Endothelial cell of umbilical vein (primary cell): ENCODE measurements at regions not wholly inside any gene's neighbourhood (a gene's known extent, or its start where the extent isn't known, plus 50 kb on each side); places are given as distances from the start of the nearest gene placed in this dataset.

ENCODE experiments used
- BruUV-seq: library from RNA; stranded (reverse); fragments of 400-500 nt; replicated peaks from 2 replicates; lab custom pipeline; 2021; lab: Mats Ljungman, UMichigan
- CTCF ChIA-PET: fragments of 300-600, 350-600 bp; sonication (Branson Sonifier 250); formaldehyde crosslinking; loops from one replicate; lab custom pipeline; 2021; ENCODE audit warnings: antibody characterized with exemption, inconsistent platforms; lab: Charles Lee
- POLR2A ChIA-PET: fragments of 300-600, 350-600 bp; sonication (Branson Sonifier 250); formaldehyde crosslinking; loops from one replicate; lab custom pipeline; 2021; ENCODE audit warnings: antibody characterized with exemption, inconsistent platforms; lab: Charles Lee
- DNase-seq: peaks from one replicate; pipeline ENCODE4 v3.0.0-alpha.2; 2011; ENCODE audit warnings: low read depth, low spot score
- FAIRE-seq: peaks from 2 replicates; lab custom pipeline; 2011; peaks lifted over from hg19 to GRCh38; lab: Jason Lieb, UNC
- H2AFZ ChIP-seq: 2 replicates; pipeline ENCODE4 v1.6.0; 2012; ENCODE audit warnings: low read depth, low read length, control low read depth, inconsistent platforms
- H3K27ac ChIP-seq: 2 replicates; pipeline ENCODE4 v1.5.1; 2011; ENCODE audit warnings: low read depth, mild to moderate bottlenecking, control low read depth, low read length, moderate library complexity; ENCODE audit not compliant: insufficient read depth
- H3K27me3 ChIP-seq, 2 experiments: 2 replicates each; pipeline versions ENCODE4 v1.6.0 to v1.6.1; 2011; ENCODE audit warnings: low read length in 2 of 2, mixed read lengths in 1 of 2; ENCODE audit not compliant: control insufficient read depth in 2 of 2, insufficient read depth in 2 of 2
- H3K36me3 ChIP-seq, 2 experiments: 2 replicates in 1 of 2; 3 replicates in 1 of 2; pipeline ENCODE4 v1.5.1; 2011; ENCODE audit warnings: low read length in 2 of 2, mild to moderate bottlenecking in 1 of 2, moderate library complexity in 1 of 2; ENCODE audit not compliant: control insufficient read depth in 2 of 2, insufficient read depth in 2 of 2; ENCODE audit errors: extremely low read depth in 1 of 2
- H3K4me1 ChIP-seq: 3 replicates; pipeline ENCODE4 v1.5.1; 2011; ENCODE audit warnings: mild to moderate bottlenecking, low read length; ENCODE audit not compliant: control insufficient read depth, insufficient read depth; ENCODE audit errors: extremely low read depth
- H3K4me2 ChIP-seq: 2 replicates; pipeline ENCODE4 v1.6.1; 2011; ENCODE audit warnings: low read length, control low read depth, mixed read lengths; ENCODE audit not compliant: insufficient read depth
- H3K4me3 ChIP-seq, 3 experiments: fragments of 200-600 bp in 1 of 3; sonication (generic), shearing (Covaris generic) in 1 of 3; replicated peaks in 1 of 3; 2 replicates each; pipeline ENCODE4 v1.5.1; 2011 to 2016; ENCODE audit warnings: control low read depth in 3 of 3, low read length in 3 of 3, mild to moderate bottlenecking in 2 of 3, inconsistent platforms in 1 of 3, low read depth in 1 of 3, moderate library complexity in 1 of 3; ENCODE audit not compliant: insufficient read depth in 1 of 3
- H3K79me2 ChIP-seq: 2 replicates; pipeline ENCODE4 v1.6.0; 2012; ENCODE audit warnings: low read length, inconsistent platforms; ENCODE audit not compliant: control insufficient read depth, insufficient read depth
- H3K9ac ChIP-seq: replicated peaks from 2 replicates; pipeline ENCODE3; 2011; ENCODE audit warnings: low read length, control low read depth; ENCODE audit not compliant: insufficient read depth; ENCODE audit errors: extremely low read depth
- H3K9me1 ChIP-seq: replicated peaks from 3 replicates; pipeline ENCODE4 v1.6.0; 2011; ENCODE audit warnings: mild to moderate bottlenecking, low read length; ENCODE audit not compliant: control insufficient read depth, insufficient read depth; ENCODE audit errors: extremely low read depth
- H3K9me3 ChIP-seq: replicated peaks from 2 replicates; pipeline ENCODE4 v1.5.1; 2012; ENCODE audit warnings: low read length, inconsistent platforms; ENCODE audit not compliant: control insufficient read depth, insufficient read depth
- H4K20me1 ChIP-seq: replicated peaks from 2 replicates; pipeline ENCODE3; 2011; ENCODE audit warnings: mild to moderate bottlenecking, low read length; ENCODE audit not compliant: control insufficient read depth, insufficient read depth; ENCODE audit errors: extremely low read depth
- CTCF ChIP-seq, 2 donors: IDR thresholded peaks; 1 replicate in 1 of 2; 2 replicates in 1 of 2; pipeline ENCODE4 v1.5.1; 2011; ENCODE audit warnings: low read length in 2 of 2, mild to moderate bottlenecking in 2 of 2, moderate library complexity in 2 of 2, control low read depth in 1 of 2, inconsistent platforms in 1 of 2, low read depth in 1 of 2; ENCODE audit not compliant: insufficient read depth in 1 of 2; ENCODE audit errors: extremely low read depth in 1 of 2
- EZH2 ChIP-seq: IDR thresholded peaks from 2 replicates; pipeline ENCODE4 v1.6.1; 2012; ENCODE audit warnings: borderline replicate concordance, low read depth, mild to moderate bottlenecking, moderate library complexity, low read length, inconsistent platforms; ENCODE audit not compliant: severe bottlenecking
- FOS ChIP-seq: IDR thresholded peaks from 2 replicates; pipeline ENCODE4 v1.6.1; 2011; ENCODE audit warnings: mild to moderate bottlenecking, low read length, moderate library complexity, borderline replicate concordance; ENCODE audit not compliant: insufficient read depth
- GATA2 ChIP-seq: IDR thresholded peaks from 2 replicates; pipeline ENCODE4 v1.7.0; 2011; ENCODE audit warnings: low read depth, mild to moderate bottlenecking, moderate library complexity, mixed read lengths, low read length; ENCODE audit not compliant: insufficient read length, insufficient read depth
- JUN ChIP-seq: IDR thresholded peaks from 2 replicates; pipeline ENCODE4 v1.6.1; 2011; ENCODE audit warnings: borderline replicate concordance, low read depth; ENCODE audit not compliant: insufficient read length, insufficient read depth
- MAX ChIP-seq: IDR thresholded peaks from 2 replicates; pipeline ENCODE4 v1.6.1; 2011; ENCODE audit not compliant: insufficient read depth, insufficient read length
- MYC ChIP-seq: IDR thresholded peaks from one replicate; pipeline ENCODE4 v1.6.1; 2011; ENCODE audit warnings: mild to moderate bottlenecking, low read depth, low read length
- POLR2AphosphoS5 ChIP-seq: IDR thresholded peaks from 2 replicates; pipeline ENCODE4 v1.6.1; 2012; ENCODE audit warnings: low read depth, mild to moderate bottlenecking, control low read depth, low read length, moderate library complexity; ENCODE audit not compliant: insufficient read depth
- dilution Hi-C: fragments of 300-500 bp; cut with MboI; formaldehyde crosslinking; loops from one replicate; pipeline ENCODE4 v1.15.0; 2019; ENCODE audit warnings: low sequenced_read_pairs; ENCODE audit not compliant: extremely low pct_ligation_motif_present
- intact Hi-C: fragments of 100-400 bp; cut with micrococcal nuclease; formaldehyde crosslinking; loops from one replicate; pipeline ENCODE4 v1.10.0; 2022

GRCh38 chr12:76219806-76220205 lies 128.4 kb downstream of the BBS10 start:
- ChIA-PET POLR2A (no interaction called here), CTCF (no interaction called here)
- H3K27me3 ChIP-seq: no peaks in the 10 kb centered on the region
- no peak overlapping the region for H3K4me2 ChIP-seq
- DNase-seq: no peak
- no peaks in the 10 kb centered on the region for H3K36me3 ChIP-seq
- no peak overlapping the region for H3K27ac ChIP-seq
- no peak overlapping the region for H2AFZ ChIP-seq
- dilution Hi-C loops (no loop called here), intact Hi-C loops (no loop called here)
- TF ChIP-seq JUN: no peak
- TF ChIP-seq MYC: no peak
- TF ChIP-seq POLR2AphosphoS5: no peak
- TF ChIP-seq MAX: no peak
- no peak for TF ChIP-seq EZH2
- no peak for TF ChIP-seq FOS
- no peak for TF ChIP-seq CTCF (IDR thresholded peaks at IDR 0.05; ENCODE audit: extremely low read depth in 1 of 2, insufficient read depth in 1 of 2, low read depth in 1 of 2, low read length in 2 of 2)
- no peak for TF ChIP-seq GATA2
- no peak overlapping the region for H3K9ac ChIP-seq
- no TSS peak for BruUV-seq
- H4K20me1 ChIP-seq: no peaks in the 10 kb centered on the region
- H3K9me3 ChIP-seq: no peaks in the 10 kb centered on the region
- no peaks in the 10 kb centered on the region for H3K79me2 ChIP-seq
- H3K4me1 ChIP-seq: peaks cover 20% of the 10 kb centered on the region
- H3K9me1 ChIP-seq: no peaks in the 10 kb centered on the region
- FAIRE-seq: no peak
- no peak overlapping the region for H3K4me3 ChIP-seq
